ENCODE measurements at regions not wholly inside any gene's neighbourhood (a gene's known extent, or its start where the extent isn't known, plus 50 kb on each side); places are given as distances from the start of the nearest gene placed in this dataset.

- TF ChIP-seq, protein P1, sequence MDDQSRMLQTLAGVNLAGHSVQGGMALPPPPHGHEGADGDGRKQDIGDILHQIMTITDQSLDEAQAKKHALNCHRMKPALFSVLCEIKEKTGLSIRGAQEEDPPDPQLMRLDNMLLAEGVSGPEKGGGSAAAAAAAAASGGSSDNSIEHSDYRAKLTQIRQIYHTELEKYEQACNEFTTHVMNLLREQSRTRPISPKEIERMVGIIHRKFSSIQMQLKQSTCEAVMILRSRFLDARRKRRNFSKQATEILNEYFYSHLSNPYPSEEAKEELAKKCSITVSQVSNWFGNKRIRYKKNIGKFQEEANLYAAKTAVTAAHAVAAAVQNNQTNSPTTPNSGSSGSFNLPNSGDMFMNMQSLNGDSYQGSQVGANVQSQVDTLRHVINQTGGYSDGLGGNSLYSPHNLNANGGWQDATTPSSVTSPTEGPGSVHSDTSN (CRISPR knock-in tag; IDR thresholded peaks at IDR 0.05): no peak
- no peak for TF ChIP-seq PRDM1 (tag by site-specific recombination; IDR thresholded peaks at IDR 0.05)
Measured at GRCh38 chr2:143856978-143857377, 662.9 kb downstream of the ZEB2 start (continued).

DNA sequence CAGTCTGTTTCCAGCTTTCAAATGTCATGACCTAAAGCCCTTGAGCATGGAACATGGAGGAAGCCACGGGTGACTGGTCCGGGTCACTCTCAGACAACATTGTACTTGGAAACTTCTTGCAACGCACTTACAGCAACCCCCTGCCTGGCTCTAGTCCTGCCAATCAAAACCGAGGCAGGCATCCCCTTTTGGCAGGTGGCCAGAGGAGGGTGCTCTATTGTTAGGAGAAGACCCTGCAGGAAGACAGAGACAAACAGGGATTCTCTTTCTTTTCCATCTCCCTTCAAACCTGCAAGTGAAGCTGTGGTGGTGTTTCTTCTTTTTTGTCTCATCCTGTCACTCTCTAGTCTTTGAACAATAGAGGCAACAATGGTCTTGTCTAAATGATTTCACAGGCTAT, 667.2 kb downstream of the ZEB2 start:
- TF ChIP-seq SP3 (tag by site-specific recombination; IDR thresholded peaks at IDR 0.05): no peak
- TF ChIP-seq, protein P2, sequence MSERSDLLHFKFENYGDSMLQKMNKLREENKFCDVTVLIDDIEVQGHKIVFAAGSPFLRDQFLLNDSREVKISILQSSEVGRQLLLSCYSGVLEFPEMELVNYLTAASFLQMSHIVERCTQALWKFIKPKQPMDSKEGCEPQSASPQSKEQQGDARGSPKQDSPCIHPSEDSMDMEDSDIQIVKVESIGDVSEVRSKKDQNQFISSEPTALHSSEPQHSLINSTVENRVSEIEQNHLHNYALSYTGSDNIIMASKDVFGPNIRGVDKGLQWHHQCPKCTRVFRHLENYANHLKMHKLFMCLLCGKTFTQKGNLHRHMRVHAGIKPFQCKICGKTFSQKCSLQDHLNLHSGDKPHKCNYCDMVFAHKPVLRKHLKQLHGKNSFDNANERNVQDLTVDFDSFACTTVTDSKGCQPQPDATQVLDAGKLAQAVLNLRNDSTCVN (tag by site-specific recombination; optimal IDR thresholded peaks at IDR 0.05): no peak
- no peak for TF ChIP-seq ZNF654 (tag by site-specific recombination; IDR thresholded peaks at IDR 0.05; ENCODE audit: low read depth)
- TF ChIP-seq, protein P3, sequence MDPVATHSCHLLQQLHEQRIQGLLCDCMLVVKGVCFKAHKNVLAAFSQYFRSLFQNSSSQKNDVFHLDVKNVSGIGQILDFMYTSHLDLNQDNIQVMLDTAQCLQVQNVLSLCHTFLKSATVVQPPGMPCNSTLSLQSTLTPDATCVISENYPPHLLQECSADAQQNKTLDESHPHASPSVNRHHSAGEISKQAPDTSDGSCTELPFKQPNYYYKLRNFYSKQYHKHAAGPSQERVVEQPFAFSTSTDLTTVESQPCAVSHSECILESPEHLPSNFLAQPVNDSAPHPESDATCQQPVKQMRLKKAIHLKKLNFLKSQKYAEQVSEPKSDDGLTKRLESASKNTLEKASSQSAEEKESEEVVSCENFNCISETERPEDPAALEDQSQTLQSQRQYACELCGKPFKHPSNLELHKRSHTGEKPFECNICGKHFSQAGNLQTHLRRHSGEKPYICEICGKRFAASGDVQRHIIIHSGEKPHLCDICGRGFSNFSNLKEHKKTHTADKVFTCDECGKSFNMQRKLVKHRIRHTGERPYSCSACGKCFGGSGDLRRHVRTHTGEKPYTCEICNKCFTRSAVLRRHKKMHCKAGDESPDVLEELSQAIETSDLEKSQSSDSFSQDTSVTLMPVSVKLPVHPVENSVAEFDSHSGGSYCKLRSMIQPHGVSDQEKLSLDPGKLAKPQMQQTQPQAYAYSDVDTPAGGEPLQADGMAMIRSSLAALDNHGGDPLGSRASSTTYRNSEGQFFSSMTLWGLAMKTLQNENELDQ (tag by site-specific recombination; IDR thresholded peaks at IDR 0.05; ENCODE audit: low read depth): no peak
- TF ChIP-seq ZNF843 (tag by site-specific recombination; IDR thresholded peaks at IDR 0.05): no peak
- no peak for TF ChIP-seq HOXD13 (CRISPR knock-in tag; IDR thresholded peaks at IDR 0.05; ENCODE audit: borderline replicate concordance)
- no peak for TF ChIP-seq ZNF350 (tag by site-specific recombination; IDR thresholded peaks at IDR 0.05)
- Histone ChIP-seq H3K27ac (ENCODE audit: extremely low read depth, low read depth, low read length) (no peak overlapping the region), H3K9me3 (ENCODE audit: control insufficient read depth, insufficient read depth, low read depth, low read length) (no peaks in the 10 kb centered on the region), H3K36me3 (ENCODE audit: control insufficient read depth in 2 of 2, insufficient read depth in 1 of 2, low read length in 2 of 2) (no peaks in the 10 kb centered on the region), H3K4me1 (ENCODE audit: control insufficient read depth, insufficient read depth, low read length) (peaks cover 3% of the 10 kb centered on the region; the same call in 1 of the 2 replicates), H3K4me3 (ENCODE audit: low read depth, low read length) (no peak overlapping the region)
- ChIA-PET CTCF (no interaction called here), POLR2A (no interaction called here)

DNA sequence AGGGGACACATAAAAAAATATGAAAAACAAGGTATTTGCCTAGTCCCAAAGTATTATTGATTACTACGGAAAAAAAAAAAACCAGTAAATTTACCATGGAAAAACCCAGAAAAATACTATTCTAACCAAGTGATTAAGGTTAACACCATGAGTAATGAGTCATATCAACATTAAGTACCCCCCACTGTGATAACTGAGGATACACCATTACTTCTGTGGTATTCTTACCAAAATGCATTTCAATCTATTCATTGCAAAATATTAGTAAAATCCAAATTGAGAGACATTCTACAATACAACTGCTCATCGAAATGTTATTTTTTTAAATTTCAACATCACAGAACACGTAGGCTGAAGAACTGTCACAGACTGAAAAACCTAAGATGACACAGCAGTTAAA, 669.8 kb downstream of the ZEB2 start:
- Histone ChIP-seq H3K36me3 (ENCODE audit: control insufficient read depth in 2 of 2, insufficient read depth in 1 of 2, low read length in 2 of 2) (no peaks in the 10 kb centered on the region), H3K4me3 (ENCODE audit: low read depth, low read length) (no peak overlapping the region), H3K27ac (ENCODE audit: extremely low read depth, low read depth, low read length) (no peak overlapping the region), H3K9me3 (ENCODE audit: control insufficient read depth, insufficient read depth, low read depth, low read length) (no peaks in the 10 kb centered on the region), H3K4me1 (ENCODE audit: control insufficient read depth, insufficient read depth, low read length) (peaks cover 3% of the 10 kb centered on the region; the same call in 1 of the 2 replicates)
- CTCF ChIA-PET: interaction anchor here (0.7 kb wide), 1 partner anchor 18 kb away, joined by 5 read pairs; no protein-coding TSS in a partner anchor
- POLR2A ChIA-PET: interaction anchor here (0.8 kb wide), 1 partner anchor 126 kb away, joined by 3 read pairs; no protein-coding TSS in a partner anchor
- TF ChIP-seq ZNF473 (tag by site-specific recombination; IDR thresholded peaks at IDR 0.05) (no peak), ZNF704 (tag by site-specific recombination; IDR thresholded peaks at IDR 0.05) (no peak), ZNF791 (tag by site-specific recombination; IDR thresholded peaks at IDR 0.05) (no peak), SALL2 (tag by site-specific recombination; IDR thresholded peaks at IDR 0.05; ENCODE audit: borderline replicate concordance) (no peak), ZNF624 (tag by site-specific recombination; IDR thresholded peaks at IDR 0.05) (no peak), SP2 (tag by site-specific recombination; IDR thresholded peaks at IDR 0.05) (no peak), ZNF394 (tag by site-specific recombination; IDR thresholded peaks at IDR 0.05; ENCODE audit: borderline replicate concordance) (no peak)
- TF ChIP-seq, protein P4, sequence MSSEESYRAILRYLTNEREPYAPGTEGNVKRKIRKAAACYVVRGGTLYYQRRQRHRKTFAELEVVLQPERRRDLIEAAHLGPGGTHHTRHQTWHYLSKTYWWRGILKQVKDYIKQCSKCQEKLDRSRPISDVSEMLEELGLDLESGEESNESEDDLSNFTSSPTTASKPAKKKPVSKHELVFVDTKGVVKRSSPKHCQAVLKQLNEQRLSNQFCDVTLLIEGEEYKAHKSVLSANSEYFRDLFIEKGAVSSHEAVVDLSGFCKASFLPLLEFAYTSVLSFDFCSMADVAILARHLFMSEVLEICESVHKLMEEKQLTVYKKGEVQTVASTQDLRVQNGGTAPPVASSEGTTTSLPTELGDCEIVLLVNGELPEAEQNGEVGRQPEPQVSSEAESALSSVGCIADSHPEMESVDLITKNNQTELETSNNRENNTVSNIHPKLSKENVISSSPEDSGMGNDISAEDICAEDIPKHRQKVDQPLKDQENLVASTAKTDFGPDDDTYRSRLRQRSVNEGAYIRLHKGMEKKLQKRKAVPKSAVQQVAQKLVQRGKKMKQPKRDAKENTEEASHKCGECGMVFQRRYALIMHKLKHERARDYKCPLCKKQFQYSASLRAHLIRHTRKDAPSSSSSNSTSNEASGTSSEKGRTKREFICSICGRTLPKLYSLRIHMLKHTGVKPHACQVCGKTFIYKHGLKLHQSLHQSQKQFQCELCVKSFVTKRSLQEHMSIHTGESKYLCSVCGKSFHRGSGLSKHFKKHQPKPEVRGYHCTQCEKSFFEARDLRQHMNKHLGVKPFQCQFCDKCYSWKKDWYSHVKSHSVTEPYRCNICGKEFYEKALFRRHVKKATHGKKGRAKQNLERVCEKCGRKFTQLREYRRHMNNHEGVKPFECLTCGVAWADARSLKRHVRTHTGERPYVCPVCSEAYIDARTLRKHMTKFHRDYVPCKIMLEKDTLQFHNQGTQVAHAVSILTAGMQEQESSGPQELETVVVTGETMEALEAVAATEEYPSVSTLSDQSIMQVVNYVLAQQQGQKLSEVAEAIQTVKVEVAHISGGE (tag by site-specific recombination; conservative IDR thresholded peaks at IDR 0.05; ENCODE audit: low read depth): no peak
- TF ChIP-seq, protein P5, sequence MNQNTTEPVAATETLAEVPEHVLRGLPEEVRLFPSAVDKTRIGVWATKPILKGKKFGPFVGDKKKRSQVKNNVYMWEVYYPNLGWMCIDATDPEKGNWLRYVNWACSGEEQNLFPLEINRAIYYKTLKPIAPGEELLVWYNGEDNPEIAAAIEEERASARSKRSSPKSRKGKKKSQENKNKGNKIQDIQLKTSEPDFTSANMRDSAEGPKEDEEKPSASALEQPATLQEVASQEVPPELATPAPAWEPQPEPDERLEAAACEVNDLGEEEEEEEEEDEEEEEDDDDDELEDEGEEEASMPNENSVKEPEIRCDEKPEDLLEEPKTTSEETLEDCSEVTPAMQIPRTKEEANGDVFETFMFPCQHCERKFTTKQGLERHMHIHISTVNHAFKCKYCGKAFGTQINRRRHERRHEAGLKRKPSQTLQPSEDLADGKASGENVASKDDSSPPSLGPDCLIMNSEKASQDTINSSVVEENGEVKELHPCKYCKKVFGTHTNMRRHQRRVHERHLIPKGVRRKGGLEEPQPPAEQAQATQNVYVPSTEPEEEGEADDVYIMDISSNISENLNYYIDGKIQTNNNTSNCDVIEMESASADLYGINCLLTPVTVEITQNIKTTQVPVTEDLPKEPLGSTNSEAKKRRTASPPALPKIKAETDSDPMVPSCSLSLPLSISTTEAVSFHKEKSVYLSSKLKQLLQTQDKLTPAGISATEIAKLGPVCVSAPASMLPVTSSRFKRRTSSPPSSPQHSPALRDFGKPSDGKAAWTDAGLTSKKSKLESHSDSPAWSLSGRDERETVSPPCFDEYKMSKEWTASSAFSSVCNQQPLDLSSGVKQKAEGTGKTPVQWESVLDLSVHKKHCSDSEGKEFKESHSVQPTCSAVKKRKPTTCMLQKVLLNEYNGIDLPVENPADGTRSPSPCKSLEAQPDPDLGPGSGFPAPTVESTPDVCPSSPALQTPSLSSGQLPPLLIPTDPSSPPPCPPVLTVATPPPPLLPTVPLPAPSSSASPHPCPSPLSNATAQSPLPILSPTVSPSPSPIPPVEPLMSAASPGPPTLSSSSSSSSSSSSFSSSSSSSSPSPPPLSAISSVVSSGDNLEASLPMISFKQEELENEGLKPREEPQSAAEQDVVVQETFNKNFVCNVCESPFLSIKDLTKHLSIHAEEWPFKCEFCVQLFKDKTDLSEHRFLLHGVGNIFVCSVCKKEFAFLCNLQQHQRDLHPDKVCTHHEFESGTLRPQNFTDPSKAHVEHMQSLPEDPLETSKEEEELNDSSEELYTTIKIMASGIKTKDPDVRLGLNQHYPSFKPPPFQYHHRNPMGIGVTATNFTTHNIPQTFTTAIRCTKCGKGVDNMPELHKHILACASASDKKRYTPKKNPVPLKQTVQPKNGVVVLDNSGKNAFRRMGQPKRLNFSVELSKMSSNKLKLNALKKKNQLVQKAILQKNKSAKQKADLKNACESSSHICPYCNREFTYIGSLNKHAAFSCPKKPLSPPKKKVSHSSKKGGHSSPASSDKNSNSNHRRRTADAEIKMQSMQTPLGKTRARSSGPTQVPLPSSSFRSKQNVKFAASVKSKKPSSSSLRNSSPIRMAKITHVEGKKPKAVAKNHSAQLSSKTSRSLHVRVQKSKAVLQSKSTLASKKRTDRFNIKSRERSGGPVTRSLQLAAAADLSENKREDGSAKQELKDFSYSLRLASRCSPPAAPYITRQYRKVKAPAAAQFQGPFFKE (tag by site-specific recombination; IDR thresholded peaks at IDR 0.05; ENCODE audit: borderline replicate concordance): no peak
